GM23338 (cell line): ENCODE measurements at regions not wholly inside any gene's neighbourhood (a gene's known extent, or its start where the extent isn't known, plus 50 kb on each side); places are given as distances from the start of the nearest gene placed in this dataset.
A peak's percentile ranks its signal among the peaks of the same experiment; 100 is the strongest.

Experiments used
- ATAC-seq: fragments of 200-7000 bp; cut with Tn5 transposase; 3 replicates; pipeline ENCODE4 v1.9.1; 2020
- DNase-seq: peaks from one replicate; pipeline ENCODE4 v3.0.0-alpha.2; 2015; ENCODE audit warnings: low spot score
- H2AFZ ChIP-seq: fragments of 200-600 bp; sonication (generic); 2 replicates; pipeline ENCODE4 v1.8.0; 2016; ENCODE audit warnings: antibody characterized with exemption, mild to moderate bottlenecking, moderate library complexity
- H3F3A ChIP-seq: fragments of 200-600 bp; sonication (generic); replicated peaks from 2 replicates; pipeline ENCODE4 v1.8.0; 2017; ENCODE audit warnings: antibody characterized with exemption, mixed run types, low read depth
- H3K27ac ChIP-seq: fragments of 200-600 bp; sonication (generic); 2 replicates; pipeline ENCODE4 v1.6.1; 2016; ENCODE audit warnings: low read depth
- H3K27me3 ChIP-seq: fragments of 200-600 bp; sonication (generic); 2 replicates; pipeline ENCODE4 v1.8.0; 2016; ENCODE audit warnings: mild to moderate bottlenecking, mixed run types, moderate library complexity; ENCODE audit not compliant: insufficient read depth
- H3K36me3 ChIP-seq: fragments of 200-600 bp; sonication (generic); 2 replicates; pipeline ENCODE4 v1.8.0; 2016; ENCODE audit warnings: mild to moderate bottlenecking; ENCODE audit not compliant: insufficient read depth
- H3K4me1 ChIP-seq: fragments of 200-600 bp; sonication (generic); 2 replicates; pipeline ENCODE4 v1.8.0; 2016; ENCODE audit warnings: mild to moderate bottlenecking, moderate library complexity; ENCODE audit not compliant: insufficient read depth
- H3K4me2 ChIP-seq: fragments of 200-600 bp; sonication (generic); 2 replicates; pipeline ENCODE4 v1.7.1; 2017; ENCODE audit warnings: mixed run types
- H3K4me3 ChIP-seq: fragments of 200-600 bp; sonication (generic); 2 replicates; pipeline ENCODE4 v1.6.1; 2016; ENCODE audit warnings: mixed run types
- H3K79me2 ChIP-seq: fragments of 200-600 bp; sonication (generic); replicated peaks from 2 replicates; pipeline ENCODE4 v1.8.0; 2017; ENCODE audit warnings: mild to moderate bottlenecking; ENCODE audit not compliant: insufficient read depth
- H3K9me2 ChIP-seq: fragments of 200-600 bp; sonication (generic); 2 replicates; pipeline ENCODE4 v1.8.0; 2017; ENCODE audit not compliant: insufficient read depth
- H4K20me1 ChIP-seq: fragments of 200-600 bp; sonication (generic); replicated peaks from 2 replicates; pipeline ENCODE4 v1.8.0; 2017; ENCODE audit warnings: mild to moderate bottlenecking; ENCODE audit not compliant: insufficient read depth
- H3K27ac Mint-ChIP-seq: 2 replicates; pipeline ENCODE4 v1.8.0; 2020; ENCODE audit warnings: inconsistent platforms, mild to moderate bottlenecking, moderate library complexity, mixed read lengths
- H3K27me3 Mint-ChIP-seq: 3 replicates; pipeline ENCODE4 v1.8.0; 2022; ENCODE audit warnings: low read depth, mild to moderate bottlenecking, moderate library complexity, mixed read lengths, inconsistent platforms; ENCODE audit not compliant: insufficient read depth, poor library complexity
- H3K36me3 Mint-ChIP-seq: 3 replicates; pipeline ENCODE4 v1.8.0; 2021; ENCODE audit warnings: low read depth, mild to moderate bottlenecking, inconsistent platforms, moderate library complexity, mixed read lengths
- H3K4me1 Mint-ChIP-seq: 3 replicates; pipeline ENCODE4 v1.8.0; 2020; ENCODE audit warnings: mild to moderate bottlenecking, inconsistent platforms, mixed read lengths
- H3K4me3 Mint-ChIP-seq: 3 replicates; pipeline ENCODE4 v1.8.0; 2021; ENCODE audit warnings: moderate library complexity, mild to moderate bottlenecking, inconsistent platforms, mixed read lengths
- H3K9me3 Mint-ChIP-seq: 3 replicates; pipeline ENCODE4 v1.8.0; 2020; ENCODE audit warnings: moderate library complexity, mild to moderate bottlenecking, inconsistent platforms, mixed read lengths
- CREB1 ChIP-seq: fragments of 250-450 bp; sonication (Bioruptor Pico); IDR thresholded peaks from 2 replicates; pipeline ENCODE4 v1.5.0; 2020; ENCODE audit warnings: low read depth, mild to moderate bottlenecking, moderate library complexity
- EZH2 ChIP-seq: fragments of 200-600 bp; sonication (generic); IDR thresholded peaks from one replicate; pipeline ENCODE4 v1.8.0; 2017; ENCODE audit warnings: antibody characterized with exemption, mild to moderate bottlenecking, low read depth; ENCODE audit not compliant: unreplicated experiment
- JUNB ChIP-seq: IDR thresholded peaks from one replicate; pipeline ENCODE4 v1.6.1; 2016; ENCODE audit warnings: antibody characterized with exemption; ENCODE audit not compliant: unreplicated experiment
- NANOG ChIP-seq: IDR thresholded peaks from 2 replicates; pipeline ENCODE4 v1.6.1; 2016; ENCODE audit warnings: antibody characterized with exemption, borderline replicate concordance
- STAT1 ChIP-seq: IDR thresholded peaks from one replicate; pipeline ENCODE4 v1.6.1; 2016; ENCODE audit warnings: antibody characterized with exemption; ENCODE audit not compliant: unreplicated experiment
- ZNF114 ChIP-seq: fragments of 250-450 bp; sonication (Bioruptor Pico); IDR thresholded peaks from 2 replicates; pipeline ENCODE4 v1.5.0; 2020; ENCODE audit warnings: mild to moderate bottlenecking, moderate library complexity
- ZNF331 ChIP-seq: fragments of 250-450 bp; sonication (Bioruptor Pico); IDR thresholded peaks from 2 replicates; pipeline ENCODE4 v1.5.0; 2020; ENCODE audit warnings: low read depth, mild to moderate bottlenecking, moderate library complexity
- TF ChIP-seq, protein P1 (sequence below): IDR thresholded peaks from 2 replicates; pipeline ENCODE4 v1.6.1; 2016; ENCODE audit warnings: antibody characterized with exemption
- TF ChIP-seq, protein P2 (sequence below), 2 experiments: fragments of 200-600 bp in 1 of 2; sonication (generic) in 1 of 2; conservative IDR thresholded peaks; 2 replicates each; pipeline versions ENCODE4 v1.5.1 to v1.6.1; 2016 to 2017; ENCODE audit warnings: antibody characterized with exemption in 2 of 2, low read depth in 2 of 2, mild to moderate bottlenecking in 2 of 2, moderate library complexity in 1 of 2

DNA sequence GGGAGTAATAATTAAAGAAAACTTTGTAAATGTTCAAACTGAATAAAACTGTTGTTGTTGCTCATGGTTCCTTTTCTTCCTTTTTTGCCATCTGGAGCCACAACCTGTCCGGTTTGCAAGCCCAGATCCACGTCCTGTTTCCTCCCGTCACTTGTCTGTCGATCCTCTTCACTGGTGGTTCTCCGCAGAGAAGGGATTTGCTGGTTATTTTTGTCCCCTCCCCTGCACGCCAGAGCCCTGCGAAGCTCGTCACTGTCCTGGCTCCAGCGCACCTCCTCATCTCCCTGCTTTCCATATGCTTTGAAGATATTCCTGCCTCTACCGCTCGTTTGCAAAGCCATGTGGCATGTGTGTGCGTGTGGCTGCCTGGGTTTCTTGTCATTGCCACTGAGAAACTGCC lies 461.4 kb downstream of the RNF144A start (continued):
- no peak for TF ChIP-seq CREB1 (CRISPR knock-in tag)
- TF ChIP-seq EZH2 = no peak
- TF ChIP-seq, protein P1, sequence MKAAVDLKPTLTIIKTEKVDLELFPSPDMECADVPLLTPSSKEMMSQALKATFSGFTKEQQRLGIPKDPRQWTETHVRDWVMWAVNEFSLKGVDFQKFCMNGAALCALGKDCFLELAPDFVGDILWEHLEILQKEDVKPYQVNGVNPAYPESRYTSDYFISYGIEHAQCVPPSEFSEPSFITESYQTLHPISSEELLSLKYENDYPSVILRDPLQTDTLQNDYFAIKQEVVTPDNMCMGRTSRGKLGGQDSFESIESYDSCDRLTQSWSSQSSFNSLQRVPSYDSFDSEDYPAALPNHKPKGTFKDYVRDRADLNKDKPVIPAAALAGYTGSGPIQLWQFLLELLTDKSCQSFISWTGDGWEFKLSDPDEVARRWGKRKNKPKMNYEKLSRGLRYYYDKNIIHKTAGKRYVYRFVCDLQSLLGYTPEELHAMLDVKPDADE = no peak
- TF ChIP-seq ZNF331 (CRISPR knock-in tag) = no peak

DNA sequence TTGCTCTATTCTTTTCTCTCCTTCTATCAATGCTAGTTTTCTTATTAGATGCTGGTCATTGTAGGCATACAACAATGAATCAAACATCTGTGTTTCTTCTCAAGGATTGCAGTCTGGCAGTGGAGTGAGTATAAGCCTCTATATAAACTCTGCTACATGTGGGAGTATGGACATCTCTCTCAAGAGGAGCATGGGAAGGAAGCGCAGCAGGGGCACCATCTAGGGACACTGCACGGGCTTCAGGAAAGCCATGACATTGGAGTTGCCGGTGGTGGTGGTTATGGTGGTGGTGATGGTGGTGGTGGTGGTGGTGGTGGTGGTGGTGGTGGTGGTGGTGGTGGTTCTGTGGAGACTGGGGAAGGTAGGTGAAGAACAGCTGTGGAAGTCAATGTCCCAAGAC lies 462.6 kb downstream of the RNF144A start:
- no peaks in the 10 kb centered on the region for H3K36me3 ChIP-seq
- no peaks in the 10 kb centered on the region for H3K36me3 Mint-ChIP-seq
- H3F3A ChIP-seq = no peaks in the 10 kb centered on the region
- ATAC-seq = no peak
- no peak for TF ChIP-seq EZH2
- TF ChIP-seq, protein P2, sequence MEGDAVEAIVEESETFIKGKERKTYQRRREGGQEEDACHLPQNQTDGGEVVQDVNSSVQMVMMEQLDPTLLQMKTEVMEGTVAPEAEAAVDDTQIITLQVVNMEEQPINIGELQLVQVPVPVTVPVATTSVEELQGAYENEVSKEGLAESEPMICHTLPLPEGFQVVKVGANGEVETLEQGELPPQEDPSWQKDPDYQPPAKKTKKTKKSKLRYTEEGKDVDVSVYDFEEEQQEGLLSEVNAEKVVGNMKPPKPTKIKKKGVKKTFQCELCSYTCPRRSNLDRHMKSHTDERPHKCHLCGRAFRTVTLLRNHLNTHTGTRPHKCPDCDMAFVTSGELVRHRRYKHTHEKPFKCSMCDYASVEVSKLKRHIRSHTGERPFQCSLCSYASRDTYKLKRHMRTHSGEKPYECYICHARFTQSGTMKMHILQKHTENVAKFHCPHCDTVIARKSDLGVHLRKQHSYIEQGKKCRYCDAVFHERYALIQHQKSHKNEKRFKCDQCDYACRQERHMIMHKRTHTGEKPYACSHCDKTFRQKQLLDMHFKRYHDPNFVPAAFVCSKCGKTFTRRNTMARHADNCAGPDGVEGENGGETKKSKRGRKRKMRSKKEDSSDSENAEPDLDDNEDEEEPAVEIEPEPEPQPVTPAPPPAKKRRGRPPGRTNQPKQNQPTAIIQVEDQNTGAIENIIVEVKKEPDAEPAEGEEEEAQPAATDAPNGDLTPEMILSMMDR (conservative IDR thresholded peaks at IDR 0.05; ENCODE audit: low read depth in 2 of 2) = peak; percentile 21 to 55; a peak in 2 of 4 replicates
- no peak overlapping the region for H3K4me3 Mint-ChIP-seq
- H3K27me3 ChIP-seq = no peaks in the 10 kb centered on the region
- peak; percentile 11 for DNase-seq
- no peak overlapping the region for H3K4me3 ChIP-seq
- peaks cover 14% of the 10 kb centered on the region for H3K9me2 ChIP-seq
- no peak overlapping the region for H3K4me2 ChIP-seq
- no peaks in the 10 kb centered on the region for H3K4me1 ChIP-seq
- no peaks in the 10 kb centered on the region for H3K79me2 ChIP-seq
- H4K20me1 ChIP-seq = no peaks in the 10 kb centered on the region
- peaks cover 2% of the 10 kb centered on the region for H3K27me3 Mint-ChIP-seq
- H3K27ac Mint-ChIP-seq = no peak overlapping the region
- H2AFZ ChIP-seq = no peak overlapping the region
- no peaks in the 10 kb centered on the region; the same call in 2 of the 3 replicates for H3K9me3 Mint-ChIP-seq
- H3K4me1 Mint-ChIP-seq = peaks cover 3% of the 10 kb centered on the region; the same call in 2 of the 3 replicates
- H3K27ac ChIP-seq = no peak overlapping the region

DNA sequence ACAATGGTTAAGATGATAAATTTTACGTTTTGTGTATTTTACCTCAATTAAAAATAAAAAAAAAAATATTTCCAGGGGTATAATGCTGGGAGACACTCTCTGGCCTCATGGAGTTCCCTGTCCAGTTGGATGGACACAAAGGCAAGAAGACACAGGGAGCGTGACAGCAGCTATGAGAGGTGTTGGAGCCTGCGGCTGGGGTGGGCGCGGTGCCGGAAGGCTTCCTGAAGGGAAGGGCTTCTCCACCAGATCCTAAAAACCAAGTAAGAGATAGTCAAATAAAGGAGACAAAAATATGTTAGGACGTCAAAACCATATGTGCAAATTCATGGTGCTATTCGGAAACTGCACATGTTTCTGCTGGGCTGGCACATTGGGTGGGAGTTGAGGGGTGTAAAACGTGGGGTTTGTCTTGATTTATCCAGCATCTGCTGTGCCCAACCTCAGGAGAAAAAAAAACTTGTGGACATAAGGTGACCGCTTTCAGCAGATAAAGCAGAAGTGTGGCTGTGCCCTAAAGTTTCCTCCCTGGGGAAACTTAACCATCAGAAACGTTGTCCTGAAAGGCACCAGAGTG lies 467.6 kb downstream of the RNF144A start:
- Mint-ChIP-seq H3K36me3 (no peaks in the 10 kb centered on the region), H3K27ac (no peak overlapping the region), H3K4me1 (no peaks in the 10 kb centered on the region), H3K9me3 (no peaks in the 10 kb centered on the region; the same call in 2 of the 3 replicates), H3K27me3 (peaks cover 2% of the 10 kb centered on the region), H3K4me3 (no peak overlapping the region)
- ATAC-seq (no peak), DNase-seq (no peak)
- Histone ChIP-seq H3F3A (no peaks in the 10 kb centered on the region), H3K4me3 (no peak overlapping the region), H3K36me3 (no peaks in the 10 kb centered on the region), H4K20me1 (no peaks in the 10 kb centered on the region), H3K4me2 (no peak overlapping the region), H3K27ac (no peak overlapping the region), H3K4me1 (no peaks in the 10 kb centered on the region), H2AFZ (no peak overlapping the region), H3K9me2 (peaks cover 16% of the 10 kb centered on the region), H3K79me2 (no peaks in the 10 kb centered on the region), H3K27me3 (no peaks in the 10 kb centered on the region)
- TF ChIP-seq STAT1 (no peak), NANOG (no peak), JUNB (no peak), ZNF114 (no peak), CREB1 (CRISPR knock-in tag) (no peak), EZH2 (no peak)
- TF ChIP-seq, protein P2 (conservative IDR thresholded peaks at IDR 0.05; ENCODE audit: low read depth in 2 of 2) = no peak
